ENCODE measurements at regions not wholly inside any gene's neighbourhood (a gene's known extent, or its start where the extent isn't known, plus 50 kb on each side); places are given as distances from the start of the nearest gene placed in this dataset.

- TF ChIP-seq, protein P1, sequence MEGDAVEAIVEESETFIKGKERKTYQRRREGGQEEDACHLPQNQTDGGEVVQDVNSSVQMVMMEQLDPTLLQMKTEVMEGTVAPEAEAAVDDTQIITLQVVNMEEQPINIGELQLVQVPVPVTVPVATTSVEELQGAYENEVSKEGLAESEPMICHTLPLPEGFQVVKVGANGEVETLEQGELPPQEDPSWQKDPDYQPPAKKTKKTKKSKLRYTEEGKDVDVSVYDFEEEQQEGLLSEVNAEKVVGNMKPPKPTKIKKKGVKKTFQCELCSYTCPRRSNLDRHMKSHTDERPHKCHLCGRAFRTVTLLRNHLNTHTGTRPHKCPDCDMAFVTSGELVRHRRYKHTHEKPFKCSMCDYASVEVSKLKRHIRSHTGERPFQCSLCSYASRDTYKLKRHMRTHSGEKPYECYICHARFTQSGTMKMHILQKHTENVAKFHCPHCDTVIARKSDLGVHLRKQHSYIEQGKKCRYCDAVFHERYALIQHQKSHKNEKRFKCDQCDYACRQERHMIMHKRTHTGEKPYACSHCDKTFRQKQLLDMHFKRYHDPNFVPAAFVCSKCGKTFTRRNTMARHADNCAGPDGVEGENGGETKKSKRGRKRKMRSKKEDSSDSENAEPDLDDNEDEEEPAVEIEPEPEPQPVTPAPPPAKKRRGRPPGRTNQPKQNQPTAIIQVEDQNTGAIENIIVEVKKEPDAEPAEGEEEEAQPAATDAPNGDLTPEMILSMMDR (IDR thresholded peaks at IDR 0.05; ENCODE audit: insufficient read depth, low read length, poor library complexity, severe bottlenecking), result no peak
- no peak for TF ChIP-seq EZH2phosphoT487 (conservative IDR thresholded peaks at IDR 0.05; ENCODE audit: low read length)
Observed at GRCh38 chr2:217037353-217037752, 177.5 kb upstream of the TNP1 start.

Data from SU-DHL-6 (cell line).